Upper lobe of left lung (tissue), 6 donors: ENCODE measurements at regions not wholly inside any gene's neighbourhood (a gene's known extent, or its start where the extent isn't known, plus 50 kb on each side); places are given as distances from the start of the nearest gene placed in this dataset.

Experiments
- ATAC-seq, 2 donors: fragments of 200-7000 bp; cut with Tn5 transposase; one replicate each; pipeline ENCODE4 v1.9.1; 2022; ENCODE audit warnings: mild to moderate bottlenecking in 2 of 2, moderate library complexity in 2 of 2; ENCODE audit not compliant: low FRiP score in 2 of 2
- DNase-seq, 2 donors: peaks; one replicate each; pipeline ENCODE4 v3.0.0-alpha.2; 2019 to 2020
- H3K27ac ChIP-seq, 4 donors: fragments of 200-600 bp; sonication (generic); one replicate each; pipeline ENCODE4 v1.5.1; 2016 to 2019
- H3K27me3 ChIP-seq, 4 donors: fragments of 200-600 bp; sonication (generic); one replicate each; pipeline ENCODE4 v1.5.1; 2017 to 2019
- H3K36me3 ChIP-seq, 4 donors: fragments of 200-600 bp; sonication (generic); one replicate each; pipeline ENCODE4 v1.5.1; 2016 to 2019
- H3K4me1 ChIP-seq, 4 donors: fragments of 200-600 bp; sonication (generic); one replicate each; pipeline ENCODE4 v1.5.1; 2018 to 2019
- H3K4me3 ChIP-seq, 4 donors: fragments of 200-600 bp; sonication (generic); one replicate each; pipeline ENCODE4 v1.5.1; 2017 to 2019; ENCODE audit warnings: mild to moderate bottlenecking in 2 of 4, moderate library complexity in 1 of 4
- H3K9me3 ChIP-seq, 4 donors: fragments of 200-600 bp; sonication (generic); one replicate each; pipeline ENCODE4 v1.5.1; 2018 to 2019
- EP300 ChIP-seq, 4 donors: sonication (generic); formaldehyde crosslinking; IDR thresholded peaks; one replicate each; pipeline ENCODE4 v1.5.1; 2017; ENCODE audit warnings: antibody characterized with exemption in 4 of 4, control low read depth in 2 of 4
- POLR2A ChIP-seq, 4 donors: fragments of 450-650 bp; IDR thresholded peaks; one replicate each; pipeline ENCODE4 v1.5.1; 2016 to 2017; ENCODE audit warnings: antibody characterized with exemption in 4 of 4, mild to moderate bottlenecking in 2 of 4
- POLR2AphosphoS5 ChIP-seq, 2 donors: sonication (generic); formaldehyde crosslinking; IDR thresholded peaks; one replicate each; pipeline ENCODE4 v1.5.1; 2017; ENCODE audit warnings: antibody characterized with exemption in 2 of 2
- WGBS, 2 donors: methylation state at CpG; one replicate each; pipeline ENCODE4 v1.1.5; 2017 to 2018; 5-methylcytosine and 5-hydroxymethylcytosine counted together
- TF ChIP-seq, protein P1 (sequence below), 6 experiments: fragments of 450-650 bp in 4 of 6; fragments of 200-600 bp in 2 of 6; sonication (generic) in 2 of 6; IDR thresholded peaks; one replicate each; pipeline ENCODE4 v1.5.1; 2016 to 2019; ENCODE audit warnings: antibody characterized with exemption in 6 of 6
- donor health status: DM: no; HTN: no; CAD: no; lungs with moderate emphysema.
- donor health status: DM: no; HTN: yes; CAD: no; lungs with severe emphysema.

GRCh38 chr4:54901202-54901601 is 224.2 kb downstream of the KDR start:
- Histone ChIP-seq H3K27me3 (no peaks in the 10 kb centered on the region), H3K9me3 (no peaks in the 10 kb centered on the region), H3K4me1 (no peaks in the 10 kb centered on the region), H3K4me3 (no peak overlapping the region), H3K36me3 (no peaks in the 10 kb centered on the region), H3K27ac (no peak overlapping the region)
- DNase-seq = no peak
- 76 to 95% methylated on average over 1 of the region's 1 CpG for WGBS, 2 donors
- ATAC-seq = no peak
- no peak for TF ChIP-seq POLR2AphosphoS5 (IDR thresholded peaks at IDR 0.05)

GRCh38 chr4:54898656-54899340 is 226.6 kb downstream of the KDR start:
- 77 to 80% methylated on average over 2 of the region's 2 CpGs for WGBS, 2 donors
- H3K27ac ChIP-seq = no peak overlapping the region
- no peak for DNase-seq
- ATAC-seq = no peak
- H3K4me3 ChIP-seq = no peak overlapping the region
- H3K4me1 ChIP-seq = no peaks in the 10 kb centered on the region
- no peaks in the 10 kb centered on the region for H3K27me3 ChIP-seq
- TF ChIP-seq, protein P1, sequence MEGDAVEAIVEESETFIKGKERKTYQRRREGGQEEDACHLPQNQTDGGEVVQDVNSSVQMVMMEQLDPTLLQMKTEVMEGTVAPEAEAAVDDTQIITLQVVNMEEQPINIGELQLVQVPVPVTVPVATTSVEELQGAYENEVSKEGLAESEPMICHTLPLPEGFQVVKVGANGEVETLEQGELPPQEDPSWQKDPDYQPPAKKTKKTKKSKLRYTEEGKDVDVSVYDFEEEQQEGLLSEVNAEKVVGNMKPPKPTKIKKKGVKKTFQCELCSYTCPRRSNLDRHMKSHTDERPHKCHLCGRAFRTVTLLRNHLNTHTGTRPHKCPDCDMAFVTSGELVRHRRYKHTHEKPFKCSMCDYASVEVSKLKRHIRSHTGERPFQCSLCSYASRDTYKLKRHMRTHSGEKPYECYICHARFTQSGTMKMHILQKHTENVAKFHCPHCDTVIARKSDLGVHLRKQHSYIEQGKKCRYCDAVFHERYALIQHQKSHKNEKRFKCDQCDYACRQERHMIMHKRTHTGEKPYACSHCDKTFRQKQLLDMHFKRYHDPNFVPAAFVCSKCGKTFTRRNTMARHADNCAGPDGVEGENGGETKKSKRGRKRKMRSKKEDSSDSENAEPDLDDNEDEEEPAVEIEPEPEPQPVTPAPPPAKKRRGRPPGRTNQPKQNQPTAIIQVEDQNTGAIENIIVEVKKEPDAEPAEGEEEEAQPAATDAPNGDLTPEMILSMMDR (IDR thresholded peaks at IDR 0.05) = no peak
- TF ChIP-seq POLR2A (IDR thresholded peaks at IDR 0.05) = no peak
- no peak for TF ChIP-seq POLR2AphosphoS5 (IDR thresholded peaks at IDR 0.05)
- no peak for TF ChIP-seq EP300 (IDR thresholded peaks at IDR 0.05)
- H3K36me3 ChIP-seq = no peaks in the 10 kb centered on the region
- H3K9me3 ChIP-seq = no peaks in the 10 kb centered on the region

DNA sequence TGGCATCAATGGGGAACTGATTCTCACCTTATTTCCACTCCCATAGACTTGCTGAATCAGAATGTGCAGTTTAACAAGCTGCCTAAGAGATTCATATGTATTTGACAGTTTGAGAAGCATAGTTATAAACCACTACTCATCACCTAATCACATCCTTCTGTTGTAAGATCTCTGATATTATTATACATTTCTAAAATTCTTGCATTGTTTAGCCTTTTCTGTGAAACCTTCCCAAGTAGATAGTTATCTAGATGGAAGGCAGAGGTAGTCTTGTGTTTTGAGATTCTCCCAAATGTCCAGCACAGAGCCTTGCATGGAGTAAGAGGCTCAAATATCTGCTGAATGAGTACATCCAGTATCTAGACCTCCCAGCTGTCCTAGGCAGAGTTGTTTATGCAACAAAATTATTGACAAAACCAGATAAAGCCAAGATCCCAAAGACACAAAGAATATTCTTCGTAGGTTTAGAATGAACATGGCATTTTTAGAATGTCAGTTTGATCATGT is 227.3 kb downstream of the KDR start:
- 84 to 88% methylated on average over 1 of the region's 1 CpG for WGBS, 2 donors
- no peak overlapping the region for H3K4me3 ChIP-seq
- H3K9me3 ChIP-seq = no peaks in the 10 kb centered on the region
- ATAC-seq (no peak), DNase-seq (no peak)
- no peaks in the 10 kb centered on the region for H3K27me3 ChIP-seq
- no peaks in the 10 kb centered on the region for H3K36me3 ChIP-seq
- TF ChIP-seq, protein P1 (IDR thresholded peaks at IDR 0.05) = no peak
- no peak for TF ChIP-seq POLR2A (IDR thresholded peaks at IDR 0.05)
- TF ChIP-seq EP300 (IDR thresholded peaks at IDR 0.05) = no peak
- no peak for TF ChIP-seq POLR2AphosphoS5 (IDR thresholded peaks at IDR 0.05)
- no peaks in the 10 kb centered on the region for H3K4me1 ChIP-seq
- no peak overlapping the region for H3K27ac ChIP-seq

- TF ChIP-seq EP300 (IDR thresholded peaks at IDR 0.05) = no peak
- TF ChIP-seq, protein P1 (IDR thresholded peaks at IDR 0.05) = no peak
- TF ChIP-seq POLR2AphosphoS5 (IDR thresholded peaks at IDR 0.05) = no peak
- TF ChIP-seq POLR2A (IDR thresholded peaks at IDR 0.05) = no peak
- H3K4me1 ChIP-seq = no peaks in the 10 kb centered on the region
- 96 to 97% methylated on average over 1 of the region's 1 CpG for WGBS, 2 donors
- DNase-seq = no peak
- H3K9me3 ChIP-seq = no peaks in the 10 kb centered on the region
- no peaks in the 10 kb centered on the region for H3K36me3 ChIP-seq
- no peak for ATAC-seq
- H3K27me3 ChIP-seq = no peaks in the 10 kb centered on the region
- H3K4me3 ChIP-seq = no peak overlapping the region
- H3K27ac ChIP-seq = no peak overlapping the region
Observed at GRCh38 chr4:54897590-54897989, 227.8 kb downstream of the KDR start.

GRCh38 chr4:54882616-54883015 is 224.9 kb downstream of the KIT start:
- Histone ChIP-seq H3K27ac (no peak overlapping the region), H3K4me1 (no peaks in the 10 kb centered on the region), H3K36me3 (no peaks in the 10 kb centered on the region), H3K4me3 (no peak overlapping the region), H3K27me3 (no peaks in the 10 kb centered on the region), H3K9me3 (no peaks in the 10 kb centered on the region)
- TF ChIP-seq, protein P1 (IDR thresholded peaks at IDR 0.05) = no peak
- no peak for TF ChIP-seq EP300 (IDR thresholded peaks at IDR 0.05)
- TF ChIP-seq POLR2AphosphoS5 (IDR thresholded peaks at IDR 0.05) = no peak
- TF ChIP-seq POLR2A (IDR thresholded peaks at IDR 0.05) = no peak
- 48 to 70% methylated on average over 2 of the region's 2 CpGs for WGBS, 2 donors
- DNase-seq (no peak), ATAC-seq (no peak)
